Hippocampal formation (tissue), 2 donors: ENCODE measurements at regions not wholly inside any gene's neighbourhood (a gene's known extent, or its start where the extent isn't known, plus 50 kb on each side); places are given as distances from the start of the nearest gene placed in this dataset.

Experiments used
- DNase-seq, 2 donors: peaks; one replicate each; lab custom pipeline; 2025; lab: John Stamatoyannopoulos, UW

GRCh38 chr15:94910166-94910565 is 678.8 kb downstream of the MCTP2 start:
- no peak for DNase-seq

DNA sequence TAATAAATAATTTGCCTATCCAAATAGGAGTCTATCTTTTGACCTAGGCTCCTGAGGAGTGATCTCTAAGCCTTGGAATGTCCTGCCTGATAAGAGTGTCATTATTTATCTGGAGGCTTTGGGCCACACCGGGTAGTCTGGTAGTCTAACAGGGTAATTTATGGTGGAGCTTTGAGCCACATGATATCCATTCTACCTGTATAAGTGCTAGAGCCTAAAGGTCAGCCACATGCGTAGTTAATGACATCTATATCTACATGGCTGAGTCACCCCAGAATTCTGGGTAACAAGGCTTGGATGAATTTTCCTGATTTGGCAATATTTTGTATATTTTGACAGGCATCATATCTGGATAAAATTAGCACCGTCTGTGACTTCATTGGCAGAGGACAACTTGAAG is 681.4 kb downstream of the MCTP2 start:
- DNase-seq: no peak

- no peak for DNase-seq
Measured at GRCh38 chr15:94917068-94917467, 685.7 kb downstream of the MCTP2 start.

DNA sequence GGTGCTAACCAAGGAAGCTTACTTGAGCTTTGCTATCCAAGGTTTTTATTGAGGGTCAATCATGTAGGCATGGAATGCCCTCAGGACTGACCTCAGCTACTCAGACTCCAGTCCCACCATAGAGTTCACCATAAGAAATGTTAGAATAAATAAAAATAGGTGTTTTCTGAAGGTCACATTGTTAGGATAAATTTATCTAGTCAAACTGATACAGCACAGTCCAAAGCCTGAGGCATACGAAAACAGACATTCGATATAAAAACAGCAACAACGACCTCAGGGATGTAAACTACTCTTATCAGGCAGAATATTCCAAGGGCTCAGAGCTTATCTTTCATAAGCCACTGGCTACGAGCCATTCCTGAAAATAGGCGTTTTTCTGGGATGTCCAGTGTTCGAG is 690.6 kb downstream of the MCTP2 start:
- no peak for DNase-seq

- DNase-seq: no peak
Measured at GRCh38 chr15:94924057-94924456, 692.7 kb downstream of the MCTP2 start.

GRCh38 chr15:94924971-94925598 is 693.7 kb downstream of the MCTP2 start:
- no peak for DNase-seq

DNA sequence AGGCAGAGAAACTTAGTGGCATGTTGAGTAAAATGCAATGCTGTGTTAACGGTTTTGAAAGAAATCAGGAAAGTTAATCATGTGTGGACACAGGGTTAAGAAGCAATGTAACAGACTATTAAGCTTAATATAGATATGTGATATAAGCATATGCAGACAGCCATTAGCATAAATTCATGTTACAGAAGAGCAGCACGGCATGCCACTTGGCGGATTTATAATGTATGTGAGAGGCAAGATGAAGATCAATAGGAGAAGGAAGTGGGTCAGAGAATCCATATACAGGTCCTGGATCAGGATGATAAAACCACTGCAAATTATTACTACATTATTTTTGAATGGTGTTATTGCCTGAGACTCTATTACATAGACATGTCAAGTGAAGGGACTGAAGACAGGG is 694.3 kb downstream of the MCTP2 start:
- no peak for DNase-seq

DNA sequence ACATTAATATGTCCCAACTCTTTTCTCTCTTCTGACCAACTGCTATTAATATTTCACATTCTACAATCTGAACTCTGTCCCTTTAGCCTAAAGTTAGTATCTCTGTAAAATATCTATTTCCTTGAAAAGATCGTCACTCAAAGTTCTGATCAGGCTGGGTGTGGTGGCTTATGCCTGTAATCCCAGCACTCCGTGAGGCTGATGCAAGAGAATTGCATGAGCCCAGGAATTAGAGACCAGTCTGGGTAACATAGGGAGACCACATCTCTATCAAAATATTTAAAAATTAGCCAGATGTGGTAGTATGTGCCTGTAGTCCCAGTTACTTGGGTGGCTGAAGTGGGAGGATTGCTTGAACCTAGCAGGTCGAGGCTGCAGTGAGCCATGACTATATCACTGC is 695.6 kb downstream of the MCTP2 start:
- DNase-seq: no peak

DNA sequence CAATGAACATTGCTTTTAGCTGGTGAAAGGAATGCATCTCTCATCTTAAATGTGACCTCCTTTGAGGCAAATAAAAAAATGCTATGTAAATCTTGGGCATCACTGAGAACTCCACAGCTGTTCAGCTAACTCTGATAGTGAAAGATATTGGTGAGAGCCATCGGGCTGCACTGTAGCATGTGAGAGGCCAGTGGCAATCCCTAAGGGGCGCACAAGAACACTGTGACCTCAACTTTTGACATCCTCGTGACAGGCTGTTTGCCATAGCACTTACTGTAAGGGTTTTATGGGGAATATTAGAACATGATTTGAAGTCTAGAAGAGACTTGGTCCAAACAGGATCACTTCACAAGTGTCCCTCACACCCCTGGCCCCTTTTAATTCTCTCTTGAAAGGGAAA is 697.9 kb downstream of the MCTP2 start:
- no peak for DNase-seq

DNA sequence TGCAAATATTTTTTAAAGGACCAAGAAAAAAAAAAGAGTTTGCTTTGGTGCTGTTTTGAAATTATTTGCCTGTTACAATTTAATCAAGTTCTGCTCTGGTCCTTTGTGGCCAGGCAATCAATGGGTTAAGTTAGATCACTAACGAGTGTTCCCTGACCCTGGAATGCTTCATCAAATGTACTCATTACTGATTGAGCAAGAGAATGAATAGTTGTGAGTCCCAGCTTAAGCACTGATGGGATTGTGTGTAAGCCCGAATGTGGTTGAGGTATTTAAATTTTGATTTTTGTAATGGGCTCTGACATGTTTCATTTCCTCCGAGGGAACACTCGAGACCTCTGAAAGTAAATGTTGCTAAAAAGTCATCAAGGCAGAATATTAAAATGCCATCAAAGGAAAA is 699.1 kb downstream of the MCTP2 start:
- no peak for DNase-seq

- DNase-seq: no peak
Measured at GRCh38 chr15:94930960-94931359, 699.6 kb downstream of the MCTP2 start.

DNA sequence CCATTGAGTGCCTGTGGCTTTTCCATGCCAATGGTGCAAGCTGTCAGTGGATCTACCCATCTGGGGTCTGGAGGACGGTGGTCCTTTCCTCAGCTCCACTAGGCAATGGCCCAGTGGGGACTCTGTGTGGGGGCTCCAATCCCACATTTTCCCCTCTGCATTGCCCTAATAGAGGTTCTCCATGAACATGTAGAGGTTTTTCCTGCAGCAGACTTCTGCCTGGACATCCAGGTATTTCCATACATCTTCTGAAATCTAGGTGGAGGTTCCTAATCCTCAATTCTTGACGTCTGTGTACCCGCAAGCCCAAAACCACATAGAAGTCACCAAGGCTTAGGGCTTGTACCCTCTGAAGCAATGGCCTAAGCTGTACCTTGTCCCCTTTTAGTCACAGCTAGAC is 703.1 kb downstream of the MCTP2 start:
- no peak for DNase-seq

DNA sequence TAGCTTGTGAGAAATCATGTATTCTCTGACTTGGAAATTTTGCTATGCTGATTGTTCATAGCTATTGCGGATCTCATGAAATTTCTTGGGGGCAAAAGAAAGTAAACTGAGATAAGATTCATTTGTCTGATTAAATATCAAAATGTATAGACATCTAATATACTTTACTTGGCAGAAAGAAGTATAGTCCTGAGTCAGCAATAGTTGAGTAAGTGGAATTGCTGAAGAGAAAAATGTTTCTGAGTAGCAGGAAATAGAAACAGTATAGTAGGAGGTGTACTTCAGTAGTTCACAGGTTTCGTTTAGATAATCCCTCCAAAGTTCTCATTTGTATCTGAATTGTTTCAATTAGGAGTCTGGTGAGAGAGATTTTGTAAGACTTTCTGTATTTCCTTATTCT is 705.9 kb downstream of the MCTP2 start:
- DNase-seq: no peak

DNA sequence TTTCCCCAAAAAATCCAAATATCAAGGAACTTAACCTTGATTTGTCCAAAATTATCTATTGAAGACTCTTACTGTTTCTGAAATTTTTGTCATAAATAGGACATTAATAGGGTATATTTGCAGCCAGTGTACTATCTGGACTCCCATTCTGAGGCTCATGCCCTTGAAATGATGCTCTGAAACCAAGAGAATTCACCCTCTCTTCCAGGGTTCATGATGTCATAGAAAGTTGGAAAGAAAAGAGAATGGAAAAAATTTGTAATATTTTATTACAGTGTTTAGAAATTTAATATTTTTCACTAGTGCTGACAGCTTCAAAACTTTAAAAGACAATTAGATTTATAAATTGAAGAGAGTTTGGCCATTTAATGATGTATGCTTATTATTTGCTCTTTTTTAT is 712.5 kb downstream of the MCTP2 start:
- DNase-seq: no peak

DNA sequence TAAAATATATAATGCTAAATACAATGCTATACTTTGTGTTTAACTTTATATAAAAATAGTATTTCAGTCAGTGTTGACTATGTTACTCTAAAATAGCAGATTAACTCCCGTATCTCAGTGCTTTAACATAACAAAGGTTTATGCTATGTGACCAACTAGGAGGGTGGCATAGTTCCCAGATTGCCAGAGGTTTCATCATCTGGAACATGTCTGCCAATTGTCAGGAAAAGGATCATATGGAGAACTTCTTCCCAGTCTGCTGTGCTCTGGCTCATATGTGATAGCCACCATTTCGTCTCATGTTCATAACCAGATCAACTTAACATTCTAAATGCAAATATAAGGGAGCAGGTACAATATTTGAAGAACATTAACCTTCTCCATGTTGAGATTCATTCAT is 720.2 kb downstream of the MCTP2 start:
- DNase-seq: no peak

GRCh38 chr15:94963953-94964352 is 732.6 kb downstream of the MCTP2 start:
- no peak for DNase-seq

GRCh38 chr15:94965593-94965992 is 734.2 kb downstream of the MCTP2 start:
- DNase-seq: no peak

DNA sequence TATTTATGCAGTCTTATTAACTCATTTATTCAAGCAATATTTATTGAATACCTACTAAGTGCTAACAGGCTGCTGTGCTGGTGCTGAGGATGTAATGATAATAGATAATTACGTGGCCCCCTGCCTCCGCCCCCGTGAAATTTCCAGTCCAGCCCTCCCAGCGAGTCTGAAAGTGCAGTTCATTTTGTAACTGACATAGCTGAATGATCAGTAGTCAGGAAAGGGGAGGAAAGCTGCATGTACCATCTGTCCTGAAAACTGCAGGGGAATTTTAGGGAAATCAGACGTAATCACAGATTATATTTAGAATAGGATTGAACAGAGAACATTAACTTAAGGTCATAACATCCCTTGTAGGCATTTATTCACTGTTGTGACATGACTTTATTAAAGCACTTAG is 736.8 kb downstream of the MCTP2 start:
- no peak for DNase-seq

- no peak for DNase-seq
Measured at GRCh38 chr15:94970096-94970495, 738.7 kb downstream of the MCTP2 start.

GRCh38 chr15:94970802-94971201 is 739.4 kb downstream of the MCTP2 start:
- DNase-seq: no peak

DNA sequence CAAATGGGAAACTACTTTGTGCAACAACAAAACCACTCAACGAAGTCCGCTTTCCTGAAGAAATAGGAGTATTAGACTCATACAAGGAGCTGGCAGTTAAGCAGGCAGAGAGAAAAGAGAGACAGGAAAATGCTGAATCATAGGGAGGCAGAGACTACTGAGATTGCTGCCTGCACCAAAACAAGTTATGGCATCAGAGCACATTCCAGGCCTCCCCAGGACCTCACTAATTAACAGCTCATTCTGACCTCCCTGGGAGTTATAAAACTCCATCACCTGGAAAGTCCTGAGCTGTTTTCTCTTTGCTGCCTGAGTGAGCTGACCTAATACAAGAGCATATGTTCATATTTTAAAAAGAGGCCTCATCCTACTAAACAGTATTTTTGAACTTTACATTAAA is 741.0 kb downstream of the MCTP2 start:
- DNase-seq: no peak

- no peak for DNase-seq
Measured at GRCh38 chr15:94987085-94987484, 755.7 kb downstream of the MCTP2 start.

GRCh38 chr15:94991718-94992117 is 760.4 kb downstream of the MCTP2 start:
- no peak for DNase-seq

- no peak for DNase-seq
Measured at GRCh38 chr15:95009635-95010034, 778.3 kb downstream of the MCTP2 start.

DNA sequence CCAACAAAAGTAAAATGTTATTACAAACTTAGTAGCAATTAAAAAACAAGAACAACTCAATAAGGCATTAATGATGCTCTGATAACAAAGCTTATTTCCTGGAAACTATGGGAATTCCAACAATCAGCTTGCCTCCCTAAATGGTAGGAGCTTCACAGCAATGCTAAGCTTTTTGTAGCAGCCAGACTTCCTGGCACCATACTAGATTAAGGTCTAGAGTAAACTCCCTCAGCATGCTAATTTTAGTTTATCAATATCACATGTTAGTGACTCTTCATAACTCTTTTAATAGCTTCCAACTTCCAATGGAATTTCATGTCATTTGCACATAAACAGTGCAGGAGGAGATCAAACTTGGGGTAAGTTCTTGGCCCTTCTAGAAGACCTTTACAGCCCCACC is 782.0 kb downstream of the MCTP2 start:
- DNase-seq: no peak
